Neural cell (in vitro differentiated cells): ENCODE measurements at regions not wholly inside any gene's neighbourhood (a gene's known extent, or its start where the extent isn't known, plus 50 kb on each side); places are given as distances from the start of the nearest gene placed in this dataset.

ENCODE experiments used
- MXI1 ChIP-seq: fragments of 450-650 bp; conservative IDR thresholded peaks from 2 replicates; pipeline ENCODE4 v1.6.1; 2014; ENCODE audit warnings: antibody characterized with exemption, mild to moderate bottlenecking; ENCODE audit not compliant: poor library complexity, severe bottlenecking
- POLR2AphosphoS5 ChIP-seq: IDR thresholded peaks from 2 replicates; pipeline ENCODE4 v1.6.1; 2012
- SMC3 ChIP-seq: fragments of 450-650 bp; conservative IDR thresholded peaks from 2 replicates; pipeline ENCODE4 v1.6.1; 2014; ENCODE audit warnings: antibody characterized with exemption, mild to moderate bottlenecking, moderate library complexity; ENCODE audit not compliant: poor library complexity
- TF ChIP-seq, protein P1 (sequence below): IDR thresholded peaks from 2 replicates; pipeline ENCODE4 v1.6.1; 2012; ENCODE audit warnings: borderline replicate concordance
- TF ChIP-seq, protein P2 (sequence below): fragments of 450-650 bp; IDR thresholded peaks from 2 replicates; pipeline ENCODE4 v1.5.1; 2014; ENCODE audit warnings: antibody characterized with exemption, mild to moderate bottlenecking, moderate library complexity; ENCODE audit not compliant: poor library complexity, severe bottlenecking

DNA sequence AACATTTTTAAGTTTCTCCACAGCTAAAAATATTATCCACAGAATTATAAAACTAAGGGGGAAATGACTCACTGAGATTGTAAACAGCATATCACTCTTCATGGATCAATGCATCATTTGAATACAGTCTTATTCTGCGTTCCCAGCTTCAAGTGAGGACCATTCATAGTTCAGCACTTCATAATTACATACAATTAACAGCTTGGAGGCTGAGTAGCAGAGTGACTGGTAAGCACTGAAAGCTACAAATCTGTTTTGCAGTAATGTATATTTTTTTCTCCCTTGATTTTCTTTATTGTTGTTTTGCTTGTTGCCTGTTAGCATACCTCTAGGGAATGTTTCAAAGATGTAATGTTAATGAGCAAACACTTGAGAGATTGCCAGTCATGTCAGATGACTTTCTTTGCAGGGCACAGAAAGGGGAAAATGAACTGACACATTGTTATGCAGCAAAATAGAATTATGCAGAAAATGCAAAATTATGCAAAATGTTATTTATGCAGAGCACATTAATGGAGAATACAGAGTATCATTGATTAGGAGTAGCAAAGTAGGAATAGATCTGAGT, 138.6 kb downstream of the RPS29 start:
- TF ChIP-seq SMC3 (no peak), POLR2AphosphoS5 (no peak), MXI1 (no peak)
- TF ChIP-seq, protein P1, sequence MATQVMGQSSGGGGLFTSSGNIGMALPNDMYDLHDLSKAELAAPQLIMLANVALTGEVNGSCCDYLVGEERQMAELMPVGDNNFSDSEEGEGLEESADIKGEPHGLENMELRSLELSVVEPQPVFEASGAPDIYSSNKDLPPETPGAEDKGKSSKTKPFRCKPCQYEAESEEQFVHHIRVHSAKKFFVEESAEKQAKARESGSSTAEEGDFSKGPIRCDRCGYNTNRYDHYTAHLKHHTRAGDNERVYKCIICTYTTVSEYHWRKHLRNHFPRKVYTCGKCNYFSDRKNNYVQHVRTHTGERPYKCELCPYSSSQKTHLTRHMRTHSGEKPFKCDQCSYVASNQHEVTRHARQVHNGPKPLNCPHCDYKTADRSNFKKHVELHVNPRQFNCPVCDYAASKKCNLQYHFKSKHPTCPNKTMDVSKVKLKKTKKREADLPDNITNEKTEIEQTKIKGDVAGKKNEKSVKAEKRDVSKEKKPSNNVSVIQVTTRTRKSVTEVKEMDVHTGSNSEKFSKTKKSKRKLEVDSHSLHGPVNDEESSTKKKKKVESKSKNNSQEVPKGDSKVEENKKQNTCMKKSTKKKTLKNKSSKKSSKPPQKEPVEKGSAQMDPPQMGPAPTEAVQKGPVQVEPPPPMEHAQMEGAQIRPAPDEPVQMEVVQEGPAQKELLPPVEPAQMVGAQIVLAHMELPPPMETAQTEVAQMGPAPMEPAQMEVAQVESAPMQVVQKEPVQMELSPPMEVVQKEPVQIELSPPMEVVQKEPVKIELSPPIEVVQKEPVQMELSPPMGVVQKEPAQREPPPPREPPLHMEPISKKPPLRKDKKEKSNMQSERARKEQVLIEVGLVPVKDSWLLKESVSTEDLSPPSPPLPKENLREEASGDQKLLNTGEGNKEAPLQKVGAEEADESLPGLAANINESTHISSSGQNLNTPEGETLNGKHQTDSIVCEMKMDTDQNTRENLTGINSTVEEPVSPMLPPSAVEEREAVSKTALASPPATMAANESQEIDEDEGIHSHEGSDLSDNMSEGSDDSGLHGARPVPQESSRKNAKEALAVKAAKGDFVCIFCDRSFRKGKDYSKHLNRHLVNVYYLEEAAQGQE: no peak
- TF ChIP-seq, protein P2, sequence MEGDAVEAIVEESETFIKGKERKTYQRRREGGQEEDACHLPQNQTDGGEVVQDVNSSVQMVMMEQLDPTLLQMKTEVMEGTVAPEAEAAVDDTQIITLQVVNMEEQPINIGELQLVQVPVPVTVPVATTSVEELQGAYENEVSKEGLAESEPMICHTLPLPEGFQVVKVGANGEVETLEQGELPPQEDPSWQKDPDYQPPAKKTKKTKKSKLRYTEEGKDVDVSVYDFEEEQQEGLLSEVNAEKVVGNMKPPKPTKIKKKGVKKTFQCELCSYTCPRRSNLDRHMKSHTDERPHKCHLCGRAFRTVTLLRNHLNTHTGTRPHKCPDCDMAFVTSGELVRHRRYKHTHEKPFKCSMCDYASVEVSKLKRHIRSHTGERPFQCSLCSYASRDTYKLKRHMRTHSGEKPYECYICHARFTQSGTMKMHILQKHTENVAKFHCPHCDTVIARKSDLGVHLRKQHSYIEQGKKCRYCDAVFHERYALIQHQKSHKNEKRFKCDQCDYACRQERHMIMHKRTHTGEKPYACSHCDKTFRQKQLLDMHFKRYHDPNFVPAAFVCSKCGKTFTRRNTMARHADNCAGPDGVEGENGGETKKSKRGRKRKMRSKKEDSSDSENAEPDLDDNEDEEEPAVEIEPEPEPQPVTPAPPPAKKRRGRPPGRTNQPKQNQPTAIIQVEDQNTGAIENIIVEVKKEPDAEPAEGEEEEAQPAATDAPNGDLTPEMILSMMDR: no peak
